Central memory CD8-positive, alpha-beta T cell (primary cell): ENCODE measurements at regions not wholly inside any gene's neighbourhood (a gene's known extent, or its start where the extent isn't known, plus 50 kb on each side); places are given as distances from the start of the nearest gene placed in this dataset.
"Not testable (repeated sequence)": the region's sequence is repeated elsewhere in the genome, so short reads cannot be mapped to it uniquely, and the experiment has no call there.

Experiments
- ATAC-seq: fragments of 150-1000 bp; cut with Tn5 transposase; replicated peaks from 2 replicates; pipeline ENCODE4 v1.10.0; 2022; ENCODE audit warnings: mild to moderate bottlenecking, moderate FRiP score, moderate number of reproducible peaks; ENCODE audit not compliant: poor library complexity, severe bottlenecking; ENCODE audit errors: extremely low read depth
- DNase-seq, 2 donors: peaks; one replicate each; pipeline ENCODE4 v3.0.0; 2021; ENCODE audit warnings: low spot score in 2 of 2
- H3K27ac Mint-ChIP-seq: one replicate; pipeline ENCODE4 v1.8.0; 2022; ENCODE audit warnings: low read depth, mild to moderate bottlenecking, moderate library complexity, mixed read lengths
- H3K27me3 Mint-ChIP-seq: one replicate; pipeline ENCODE4 v1.8.0; 2022; ENCODE audit warnings: mixed read lengths
- H3K36me3 Mint-ChIP-seq: one replicate; pipeline ENCODE4 v1.8.0; 2022; ENCODE audit warnings: mild to moderate bottlenecking, moderate library complexity, mixed read lengths; ENCODE audit not compliant: insufficient read depth
- H3K4me1 Mint-ChIP-seq: one replicate; pipeline ENCODE4 v1.8.0; 2022; ENCODE audit warnings: mixed read lengths
- H3K4me3 Mint-ChIP-seq: one replicate; pipeline ENCODE4 v1.8.0; 2022; ENCODE audit warnings: mild to moderate bottlenecking, moderate library complexity, mixed read lengths
- H3K9me3 Mint-ChIP-seq: one replicate; pipeline ENCODE4 v1.8.0; 2022; ENCODE audit warnings: mixed read lengths

DNA sequence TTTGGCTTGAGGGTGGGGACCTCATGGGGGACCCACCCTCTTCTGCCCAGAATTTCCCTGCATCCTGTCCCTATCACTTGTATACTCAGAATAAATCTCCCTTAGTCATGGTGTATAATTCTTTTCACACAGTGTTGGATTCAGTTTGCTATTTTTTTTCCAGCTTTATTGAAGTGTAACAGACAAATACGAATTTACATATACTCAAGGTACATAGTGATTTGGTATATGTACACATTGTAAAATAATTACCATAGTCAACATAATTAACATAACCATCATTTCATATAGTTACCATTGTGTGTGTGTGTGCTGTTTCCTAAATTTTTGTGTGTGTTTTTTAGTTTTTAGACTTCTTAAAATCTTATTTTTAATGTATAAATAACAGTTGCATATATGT, 269.9 kb downstream of the CNTNAP3 start:
- not testable (repeated sequence) for H3K27me3 Mint-ChIP-seq, H3K4me3 Mint-ChIP-seq, H3K27ac Mint-ChIP-seq, ATAC-seq, H3K36me3 Mint-ChIP-seq, DNase-seq, H3K9me3 Mint-ChIP-seq, H3K4me1 Mint-ChIP-seq

DNA sequence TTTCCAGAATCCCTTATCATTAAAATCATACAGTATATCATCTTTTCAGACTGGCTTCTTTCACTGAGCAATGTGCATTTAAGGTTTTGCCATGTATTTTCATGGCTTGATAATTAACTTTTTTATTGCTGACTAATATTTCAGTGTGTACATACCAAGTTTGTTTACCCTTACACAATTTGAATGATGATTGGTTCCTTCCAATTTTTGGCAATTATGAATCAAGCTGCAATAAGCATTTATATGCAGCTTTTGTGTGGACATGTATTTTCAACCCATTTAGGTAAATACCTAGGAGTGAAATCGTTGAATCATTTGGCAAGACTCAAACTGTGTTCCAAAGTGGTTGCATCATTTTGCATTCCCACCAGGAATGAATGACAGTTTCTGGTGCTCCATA, 272.8 kb downstream of the CNTNAP3 start:
- not testable (repeated sequence) for DNase-seq, H3K4me3 Mint-ChIP-seq, H3K4me1 Mint-ChIP-seq, H3K27ac Mint-ChIP-seq, H3K27me3 Mint-ChIP-seq, H3K36me3 Mint-ChIP-seq, ATAC-seq, H3K9me3 Mint-ChIP-seq

- H3K27ac Mint-ChIP-seq, ATAC-seq, H3K4me3 Mint-ChIP-seq, H3K36me3 Mint-ChIP-seq, DNase-seq, H3K9me3 Mint-ChIP-seq, H3K27me3 Mint-ChIP-seq, H3K4me1 Mint-ChIP-seq: not testable (repeated sequence)
Observed at GRCh38 chr9:39014805-39015123, 273.2 kb downstream of the CNTNAP3 start.

- not testable (repeated sequence) for H3K36me3 Mint-ChIP-seq, H3K4me3 Mint-ChIP-seq, H3K27me3 Mint-ChIP-seq, DNase-seq, ATAC-seq, H3K4me1 Mint-ChIP-seq, H3K9me3 Mint-ChIP-seq, H3K27ac Mint-ChIP-seq
Observed at GRCh38 chr9:39014096-39014804, 273.7 kb downstream of the CNTNAP3 start.

GRCh38 chr9:39009743-39010142, 278.2 kb downstream of the CNTNAP3 start:
- H3K27me3 Mint-ChIP-seq, H3K4me1 Mint-ChIP-seq, ATAC-seq, H3K9me3 Mint-ChIP-seq, H3K36me3 Mint-ChIP-seq, H3K4me3 Mint-ChIP-seq, DNase-seq, H3K27ac Mint-ChIP-seq: not testable (repeated sequence)

DNA sequence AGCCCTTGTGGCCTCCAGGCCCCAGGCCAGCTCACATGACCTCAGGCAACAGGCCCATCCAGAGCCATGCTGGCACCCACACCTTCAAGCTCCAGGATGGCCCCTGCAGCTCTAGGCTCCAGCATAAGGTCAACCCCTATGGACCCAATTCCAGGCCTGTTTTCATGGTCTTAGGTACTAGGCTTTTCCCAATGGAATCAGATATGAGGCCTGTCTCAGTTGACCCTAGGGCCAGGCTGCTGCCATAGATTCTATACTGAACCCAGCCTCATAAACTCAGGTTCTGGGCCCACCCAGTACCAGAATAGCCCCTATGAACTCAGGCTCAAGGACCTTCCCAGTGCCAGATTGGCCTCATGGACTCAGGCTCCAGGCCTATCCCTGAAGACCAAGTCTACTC, 278.6 kb downstream of the CNTNAP3 start:
- H3K36me3 Mint-ChIP-seq, DNase-seq, H3K27ac Mint-ChIP-seq, ATAC-seq, H3K4me3 Mint-ChIP-seq, H3K27me3 Mint-ChIP-seq, H3K4me1 Mint-ChIP-seq, H3K9me3 Mint-ChIP-seq: not testable (repeated sequence)

DNA sequence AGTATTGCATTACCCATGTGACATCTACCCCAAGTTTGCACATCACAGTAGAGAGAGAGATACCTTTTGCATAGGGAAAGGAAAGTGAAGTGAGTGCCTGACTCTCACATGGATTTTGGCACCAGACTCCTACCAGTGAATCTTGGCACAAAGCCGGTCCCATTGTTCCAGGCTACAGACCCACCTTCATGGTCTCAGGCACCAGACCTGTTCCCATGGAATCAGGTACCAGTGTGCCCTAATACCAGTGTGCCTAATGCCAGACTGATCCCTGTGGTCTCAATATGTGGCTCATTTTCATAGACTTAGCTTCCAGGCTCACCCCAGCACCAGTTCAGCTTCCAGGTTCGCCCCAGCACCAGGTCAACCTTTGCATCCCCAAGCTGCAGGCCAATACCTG, 279.1 kb downstream of the CNTNAP3 start:
- not testable (repeated sequence) for H3K4me1 Mint-ChIP-seq, H3K36me3 Mint-ChIP-seq, H3K27me3 Mint-ChIP-seq, ATAC-seq, H3K9me3 Mint-ChIP-seq, H3K27ac Mint-ChIP-seq, H3K4me3 Mint-ChIP-seq, DNase-seq

DNA sequence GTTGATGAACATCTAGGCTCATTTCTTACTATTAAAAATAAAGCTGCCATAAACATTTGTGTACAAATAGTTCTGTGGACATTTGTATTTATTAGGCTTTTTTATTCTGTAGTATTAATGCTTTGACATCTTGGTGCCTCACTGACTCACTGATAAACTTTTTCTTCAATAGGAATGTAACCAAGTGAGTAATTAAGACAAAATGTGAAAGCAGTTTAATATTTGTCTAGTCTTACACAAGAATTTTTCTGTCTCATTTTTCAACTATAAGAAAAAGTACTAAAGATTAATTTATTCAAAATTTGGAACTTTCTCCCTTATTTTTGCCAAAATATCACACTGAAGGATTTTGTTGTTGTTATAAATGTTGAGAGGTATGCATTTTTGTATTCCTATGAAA, 282.2 kb downstream of the CNTNAP3 start:
- not testable (repeated sequence) for H3K27me3 Mint-ChIP-seq, H3K36me3 Mint-ChIP-seq, H3K27ac Mint-ChIP-seq, H3K4me3 Mint-ChIP-seq, ATAC-seq, H3K4me1 Mint-ChIP-seq, DNase-seq, H3K9me3 Mint-ChIP-seq

DNA sequence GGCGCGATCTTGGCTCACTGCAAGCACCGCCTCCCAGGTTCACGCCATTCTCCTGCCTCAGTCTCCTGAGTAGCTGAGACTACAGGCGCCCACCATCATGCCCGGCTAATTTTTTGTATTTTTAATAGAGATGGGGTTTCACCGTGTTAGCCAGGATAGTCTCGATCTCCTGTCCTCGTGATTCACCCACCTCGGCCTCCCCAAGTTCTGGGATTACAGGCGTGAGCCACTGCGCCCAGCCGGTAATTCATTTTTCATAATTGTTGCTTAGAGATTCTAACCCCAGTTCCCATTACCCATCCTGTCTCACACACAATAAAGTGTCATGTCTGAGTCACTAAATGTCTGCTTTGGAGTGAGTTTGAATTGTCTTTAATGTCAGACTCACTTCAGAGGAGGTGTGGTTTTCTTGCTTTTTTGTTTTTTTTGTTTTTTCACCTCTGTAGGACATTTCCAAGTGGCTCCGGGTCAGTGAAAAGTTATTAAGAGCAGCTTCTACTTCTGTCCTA, 281.2 kb upstream of the FAM240B start:
- DNase-seq, H3K27me3 Mint-ChIP-seq, H3K4me1 Mint-ChIP-seq, H3K9me3 Mint-ChIP-seq, H3K36me3 Mint-ChIP-seq, H3K4me3 Mint-ChIP-seq, ATAC-seq, H3K27ac Mint-ChIP-seq: not testable (repeated sequence)

DNA sequence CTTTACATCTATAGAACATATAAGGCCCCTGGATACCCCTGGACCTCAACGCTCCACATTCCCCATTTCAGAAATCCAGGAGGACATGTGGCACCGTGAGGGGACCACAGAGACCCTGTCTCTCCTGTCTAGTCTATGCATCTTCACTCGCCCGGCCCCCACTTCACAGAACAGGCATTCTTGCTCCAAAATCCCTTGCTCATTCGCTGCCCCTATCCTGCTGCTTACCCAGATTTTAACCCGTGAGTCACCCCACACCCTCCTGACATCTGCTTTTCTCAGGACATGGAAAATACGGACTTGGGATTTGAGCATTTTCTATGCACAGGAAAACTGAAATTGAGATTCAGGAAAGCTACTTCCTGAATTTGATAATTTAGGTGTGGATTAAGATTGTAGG, 279.3 kb upstream of the FAM240B start:
- H3K4me3 Mint-ChIP-seq, DNase-seq, H3K4me1 Mint-ChIP-seq, H3K27ac Mint-ChIP-seq, ATAC-seq, H3K27me3 Mint-ChIP-seq, H3K9me3 Mint-ChIP-seq, H3K36me3 Mint-ChIP-seq: not testable (repeated sequence)

GRCh38 chr9:38993690-38994089, 273.8 kb upstream of the FAM240B start:
- H3K4me1 Mint-ChIP-seq, H3K36me3 Mint-ChIP-seq, H3K9me3 Mint-ChIP-seq, H3K4me3 Mint-ChIP-seq, H3K27me3 Mint-ChIP-seq, DNase-seq, H3K27ac Mint-ChIP-seq: not testable (repeated sequence)
- ATAC-seq, result peak; percentile 12

- not testable (repeated sequence) for H3K9me3 Mint-ChIP-seq, H3K27ac Mint-ChIP-seq, H3K4me3 Mint-ChIP-seq, H3K4me1 Mint-ChIP-seq, H3K36me3 Mint-ChIP-seq, H3K27me3 Mint-ChIP-seq, ATAC-seq, DNase-seq
Observed at GRCh38 chr9:38993156-38993555, 273.2 kb upstream of the FAM240B start.

DNA sequence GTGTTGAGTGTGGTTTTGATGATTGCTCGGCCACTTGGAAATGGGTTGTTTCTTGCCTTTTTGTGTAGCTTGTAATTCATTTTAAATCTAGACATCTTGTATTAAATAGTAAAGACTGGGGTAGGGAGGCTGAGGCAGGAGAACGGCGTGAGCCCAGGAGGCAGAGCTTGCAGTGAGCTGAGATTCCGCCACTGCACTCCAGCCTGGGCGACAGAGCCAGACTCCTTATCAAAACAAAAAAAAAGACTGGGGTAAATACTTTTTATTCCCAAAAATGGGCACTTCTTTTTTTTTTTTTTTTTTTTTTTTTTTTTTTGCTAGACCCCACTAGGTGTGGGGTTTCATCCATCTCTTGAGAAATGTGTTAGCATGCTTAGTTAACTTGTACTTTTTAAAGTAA, 258.8 kb upstream of the FAM240B start:
- H3K36me3 Mint-ChIP-seq, ATAC-seq, H3K4me1 Mint-ChIP-seq, H3K4me3 Mint-ChIP-seq, DNase-seq, H3K9me3 Mint-ChIP-seq, H3K27me3 Mint-ChIP-seq, H3K27ac Mint-ChIP-seq: not testable (repeated sequence)
